ENCODE measurements at regions not wholly inside any gene's neighbourhood (a gene's known extent, or its start where the extent isn't known, plus 50 kb on each side); places are given as distances from the start of the nearest gene placed in this dataset.

GRCh38 chr16:17949982-17950250, 386.6 kb downstream of the NPIPA8 start:
- no peak overlapping the region for H3K4me3 ChIP-seq (ENCODE audit: low read depth, low read length)
- TF ChIP-seq CTCF (IDR thresholded peaks at IDR 0.05; ENCODE audit: low read depth, low read length), result no peak

GRCh38 chr16:17949141-17949981, 387.2 kb downstream of the NPIPA8 start:
- TF ChIP-seq CTCF (IDR thresholded peaks at IDR 0.05; ENCODE audit: low read depth, low read length), result no peak
- no peak overlapping the region for H3K4me3 ChIP-seq (ENCODE audit: low read depth, low read length)

- no peak for TF ChIP-seq CTCF (IDR thresholded peaks at IDR 0.05; ENCODE audit: low read depth, low read length)
- H3K4me3 ChIP-seq (ENCODE audit: low read depth, low read length), result no peak overlapping the region
Measured at GRCh38 chr16:17947637-17948036, 388.9 kb downstream of the NPIPA8 start.

GRCh38 chr16:17947165-17947564, 389.4 kb downstream of the NPIPA8 start:
- no peak overlapping the region for H3K4me3 ChIP-seq (ENCODE audit: low read depth, low read length)
- TF ChIP-seq CTCF (IDR thresholded peaks at IDR 0.05; ENCODE audit: low read depth, low read length), result no peak

GRCh38 chr16:17945080-17945601, 391.4 kb downstream of the NPIPA8 start:
- TF ChIP-seq CTCF (IDR thresholded peaks at IDR 0.05; ENCODE audit: low read depth, low read length), result no peak
- no peak overlapping the region for H3K4me3 ChIP-seq (ENCODE audit: low read depth, low read length)

- no peak for TF ChIP-seq CTCF (IDR thresholded peaks at IDR 0.05; ENCODE audit: low read depth, low read length)
- H3K4me3 ChIP-seq (ENCODE audit: low read depth, low read length), result no peak overlapping the region
Measured at GRCh38 chr16:17944345-17944744, 392.2 kb downstream of the NPIPA8 start.

- no peak for TF ChIP-seq CTCF (IDR thresholded peaks at IDR 0.05; ENCODE audit: low read depth, low read length)
- no peak overlapping the region for H3K4me3 ChIP-seq (ENCODE audit: low read depth, low read length)
Measured at GRCh38 chr16:17942067-17942466, 394.5 kb downstream of the NPIPA8 start.

All from WI38 (cell line).